HG02973 (cell line): ENCODE measurements at regions not wholly inside any gene's neighbourhood (a gene's known extent, or its start where the extent isn't known, plus 50 kb on each side); places are given as distances from the start of the nearest gene placed in this dataset.

ENCODE experiments used
- ATAC-seq: cut with Tn5 transposase; IDR thresholded peaks from one replicate; pipeline ENCODE4 v1.9.1; 2021; ENCODE audit warnings: moderate library complexity; ENCODE audit not compliant: unreplicated experiment

DNA sequence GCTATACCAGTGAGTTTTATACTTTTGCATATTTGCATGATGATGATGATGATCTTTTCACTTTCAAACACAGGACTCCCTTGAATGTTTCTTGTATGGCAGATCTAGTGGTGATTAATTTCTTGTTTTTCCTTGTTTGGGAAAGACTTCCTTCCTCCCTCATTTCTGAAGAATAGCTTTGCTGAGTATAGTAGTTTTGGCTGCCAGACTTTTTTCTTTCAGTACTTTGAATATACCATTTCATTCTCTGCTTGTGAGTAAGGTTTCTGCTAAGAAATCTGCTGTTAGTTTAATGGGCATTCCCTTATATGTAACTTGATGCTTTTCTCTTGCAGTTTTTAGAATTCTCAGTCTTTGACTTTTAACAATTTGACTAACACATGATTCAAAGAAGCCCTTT is 547.4 kb upstream of the CXADR start:
- no peak for ATAC-seq

DNA sequence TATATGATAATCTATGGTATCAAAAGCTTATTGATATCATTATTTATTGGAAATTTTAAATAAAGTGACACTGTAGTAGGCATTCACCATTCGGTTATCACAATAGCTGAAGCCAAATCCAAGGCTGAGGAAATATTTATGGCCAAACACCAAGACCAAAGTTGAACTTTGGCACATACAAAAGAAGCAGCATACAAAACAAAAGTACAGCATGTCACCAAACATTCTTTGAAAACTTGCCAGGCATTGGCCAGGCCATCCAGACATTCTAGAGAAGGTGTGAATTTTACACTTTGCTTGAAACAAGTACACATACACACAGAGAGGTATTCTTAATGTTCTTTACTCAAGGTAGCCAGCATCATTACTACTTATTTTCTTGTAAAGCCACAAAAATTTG is 544.4 kb upstream of the CXADR start:
- no peak for ATAC-seq

DNA sequence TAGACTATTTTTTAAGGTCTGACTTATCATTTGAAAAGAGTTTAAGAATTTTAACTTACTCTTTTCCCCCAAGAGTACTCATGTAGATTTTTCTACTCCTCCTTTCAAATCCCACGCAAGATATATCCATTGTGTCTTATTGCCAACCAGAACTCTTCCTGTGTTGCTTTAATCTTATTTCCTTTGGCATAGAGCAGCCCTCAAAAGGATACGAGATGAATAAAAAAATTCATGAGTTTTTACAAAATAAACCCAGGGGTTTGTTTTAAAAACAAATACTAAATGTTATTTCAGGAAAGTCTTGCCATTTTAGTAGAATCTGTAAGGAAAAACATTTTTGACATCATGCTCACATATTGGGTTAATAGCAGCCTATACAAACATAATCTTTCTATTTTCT is 543.2 kb upstream of the CXADR start:
- no peak for ATAC-seq

DNA sequence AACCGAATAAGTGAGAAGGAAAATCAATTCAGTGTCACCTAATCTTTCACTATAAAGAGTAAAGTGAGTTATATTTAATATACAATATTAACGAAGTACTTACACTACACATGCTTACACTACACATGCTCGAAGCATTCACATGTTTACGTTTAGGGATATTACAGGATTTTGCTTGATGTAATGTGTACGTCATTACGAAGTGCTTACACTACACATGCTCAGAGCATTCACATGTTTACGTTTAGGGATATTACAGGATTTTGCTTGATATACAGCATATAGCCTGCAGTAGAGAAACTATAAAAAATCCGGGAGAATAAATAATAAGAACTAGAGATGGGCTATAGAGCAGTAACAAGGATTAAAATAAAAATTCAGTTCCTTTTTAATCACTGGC is 538.8 kb upstream of the CXADR start:
- no peak for ATAC-seq

DNA sequence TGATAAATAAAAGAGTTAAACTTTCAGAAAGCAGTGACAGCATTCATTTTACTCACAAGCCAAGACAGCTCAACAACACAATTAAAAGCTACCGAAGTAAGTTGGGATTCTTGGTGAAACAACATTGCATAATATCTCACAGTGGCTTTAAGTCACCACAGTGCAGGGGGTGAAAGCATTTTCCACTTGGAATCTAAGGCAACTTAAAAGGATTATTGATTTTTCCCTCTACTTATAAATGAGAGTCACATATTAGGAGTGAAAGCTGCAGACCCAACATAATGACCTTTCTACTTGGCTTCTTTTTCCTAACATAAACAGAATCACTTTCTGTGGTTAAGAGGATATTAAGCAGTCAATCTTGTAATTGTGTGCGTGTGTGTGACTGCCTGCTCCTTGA is 536.6 kb upstream of the CXADR start:
- no peak for ATAC-seq

DNA sequence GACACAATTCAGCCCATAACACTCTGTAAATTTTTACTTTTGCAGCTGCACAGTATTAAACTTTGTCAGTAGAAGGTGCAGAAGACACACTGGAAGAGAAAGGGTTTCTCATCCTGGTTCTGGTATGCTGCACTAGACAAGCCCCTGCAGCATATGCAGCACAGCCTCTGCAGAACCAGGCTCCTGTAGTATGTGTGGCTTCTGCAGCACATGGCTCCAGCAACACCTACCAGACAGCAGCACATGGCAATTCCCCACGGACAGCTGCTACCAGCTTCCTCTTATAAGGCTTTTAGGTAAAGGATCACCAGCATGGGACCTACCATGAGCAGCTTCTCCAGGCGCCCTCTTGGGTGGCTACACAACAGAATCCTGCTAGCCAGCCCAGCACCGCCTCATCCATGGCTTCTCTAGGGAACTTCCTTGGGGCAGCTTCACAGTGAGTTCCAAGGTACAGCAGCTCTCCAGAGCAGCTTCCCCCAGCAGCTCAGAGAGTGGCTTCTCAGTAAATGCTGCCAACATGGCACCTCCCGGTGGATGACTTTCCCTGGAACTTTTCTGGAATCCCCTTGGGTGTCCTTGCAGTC is 534.4 kb upstream of the CXADR start:
- ATAC-seq, result no peak

DNA sequence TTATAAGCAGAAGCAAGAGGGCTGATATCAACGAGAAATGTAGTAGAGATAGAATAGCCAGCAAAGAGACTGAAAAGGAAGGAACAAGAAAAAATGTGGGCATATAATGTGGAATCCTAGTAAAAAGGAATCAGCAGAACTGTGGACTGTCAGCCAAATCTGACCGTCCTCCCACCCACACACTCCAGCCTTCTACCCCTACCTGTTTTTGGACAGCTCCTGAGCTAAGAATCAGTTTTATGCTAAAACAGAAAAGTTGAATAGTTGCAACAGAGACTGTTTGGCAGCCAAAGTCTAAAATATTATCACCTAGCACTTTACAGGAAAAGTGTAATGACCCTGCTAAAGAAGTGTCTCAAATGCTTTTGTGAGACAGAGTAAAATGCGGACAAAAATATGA is 533.3 kb upstream of the CXADR start:
- ATAC-seq, result no peak

DNA sequence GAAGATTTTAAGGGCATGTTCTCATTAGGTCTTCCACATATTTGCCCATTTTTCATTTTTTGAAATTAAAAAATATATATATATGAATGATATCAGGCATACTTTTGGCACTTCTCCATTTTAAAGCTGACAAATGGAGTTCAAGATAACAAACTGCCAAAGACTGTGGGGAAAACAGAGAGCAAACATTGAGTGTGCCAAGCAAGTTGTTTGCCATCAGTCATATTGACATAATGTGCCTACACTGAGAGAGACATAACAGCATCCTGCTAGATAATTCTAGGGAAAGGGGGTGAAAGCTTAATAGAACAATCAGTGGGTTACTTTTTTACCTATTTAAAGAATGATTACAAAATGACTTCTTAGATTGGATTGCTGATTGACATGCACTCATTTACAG is 529.4 kb upstream of the CXADR start:
- ATAC-seq, result no peak

DNA sequence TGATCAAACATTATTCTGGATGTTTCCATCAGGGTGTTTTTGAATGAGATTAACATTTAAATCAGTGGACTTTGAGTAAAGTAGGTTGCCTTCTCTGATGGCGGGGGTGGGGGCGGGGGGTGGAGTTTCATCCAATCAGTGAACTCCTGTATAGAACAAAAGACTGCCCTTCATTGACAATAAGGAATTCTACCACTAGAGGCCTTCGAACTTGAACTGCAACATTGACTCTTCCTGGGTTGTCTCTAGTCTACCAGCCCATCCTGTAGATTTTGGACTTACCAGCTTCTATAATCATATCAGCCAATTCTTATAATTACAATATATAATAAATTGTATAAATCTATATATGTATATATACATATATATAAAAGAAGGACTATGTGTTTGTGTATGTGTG is 520.4 kb upstream of the CXADR start:
- ATAC-seq, result no peak

DNA sequence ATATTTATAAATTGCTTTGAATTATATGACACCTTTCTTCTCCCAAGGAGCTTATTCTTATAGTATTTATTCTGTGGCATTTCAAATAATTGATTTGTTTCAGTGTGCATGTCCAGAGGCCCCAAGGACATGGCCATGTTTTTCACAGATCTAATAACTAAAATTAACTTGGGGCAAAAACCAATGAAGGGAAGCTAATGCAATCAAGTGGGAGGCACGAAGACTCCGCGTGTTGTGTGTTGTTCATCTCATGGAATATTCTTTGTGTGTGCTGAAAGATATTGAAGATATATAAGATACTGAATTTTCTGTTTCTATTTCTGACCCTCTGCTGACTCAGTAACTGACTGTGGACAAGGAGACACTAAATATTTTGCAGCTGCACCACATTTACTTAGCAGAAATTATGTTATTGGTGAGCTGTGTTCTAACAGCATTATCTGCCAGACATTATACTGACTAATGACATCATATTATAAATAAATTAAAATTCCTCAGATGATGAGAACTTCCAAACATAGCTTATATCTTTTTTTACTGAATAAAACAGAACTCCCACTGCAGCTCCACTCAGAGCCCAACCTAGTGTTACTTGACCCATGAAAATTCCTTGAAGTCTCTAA is 519.3 kb upstream of the CXADR start:
- no peak for ATAC-seq

DNA sequence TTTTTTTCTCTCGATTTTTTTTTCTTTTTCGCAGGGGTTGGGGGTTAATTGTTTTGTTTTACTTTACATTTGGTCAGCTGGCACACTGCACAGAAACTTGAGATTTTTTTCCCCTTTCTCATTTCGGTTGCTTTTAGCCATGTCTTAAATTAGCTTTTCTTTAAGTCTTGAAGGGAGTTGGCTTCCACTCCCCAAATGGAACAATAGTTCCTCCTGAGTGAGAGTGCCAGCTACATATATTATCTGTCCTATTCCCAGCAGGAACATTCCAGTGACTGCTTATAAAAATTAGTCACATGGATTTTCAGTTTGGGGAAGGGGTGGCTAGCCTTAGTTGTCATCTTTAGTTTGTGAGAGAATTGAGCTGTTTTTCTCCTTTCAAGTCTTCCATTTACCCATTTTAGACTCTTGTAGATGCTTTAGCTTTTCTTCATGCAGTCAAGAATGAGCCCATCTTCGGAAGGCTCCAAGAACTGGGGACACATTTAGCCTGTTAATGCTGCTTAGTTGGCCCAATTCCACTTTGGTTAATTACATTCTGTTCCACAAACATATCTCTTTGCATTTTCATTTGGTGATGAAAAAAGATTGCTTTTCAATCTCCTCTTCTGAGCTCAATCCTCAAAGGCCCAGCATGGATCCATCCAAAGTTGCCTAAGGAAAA is 510.1 kb upstream of the CXADR start:
- ATAC-seq, result no peak

DNA sequence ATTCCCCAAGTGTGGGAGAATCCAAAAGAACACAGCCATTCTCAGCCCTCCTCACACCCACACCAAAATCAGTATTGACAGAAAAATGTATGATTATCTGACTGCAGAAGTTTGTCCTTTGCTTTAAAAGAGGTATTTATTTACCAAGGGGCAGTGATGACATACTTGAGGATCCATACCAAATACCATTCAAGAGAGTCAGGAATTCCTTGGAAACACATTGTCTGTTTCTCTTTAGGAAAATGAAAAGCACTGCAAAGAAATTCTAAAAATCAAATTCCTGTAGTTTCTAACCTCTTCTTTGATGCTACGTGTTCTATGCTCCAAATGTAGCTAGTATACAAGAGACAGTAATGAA is 509.6 kb upstream of the CXADR start:
- ATAC-seq, result no peak

DNA sequence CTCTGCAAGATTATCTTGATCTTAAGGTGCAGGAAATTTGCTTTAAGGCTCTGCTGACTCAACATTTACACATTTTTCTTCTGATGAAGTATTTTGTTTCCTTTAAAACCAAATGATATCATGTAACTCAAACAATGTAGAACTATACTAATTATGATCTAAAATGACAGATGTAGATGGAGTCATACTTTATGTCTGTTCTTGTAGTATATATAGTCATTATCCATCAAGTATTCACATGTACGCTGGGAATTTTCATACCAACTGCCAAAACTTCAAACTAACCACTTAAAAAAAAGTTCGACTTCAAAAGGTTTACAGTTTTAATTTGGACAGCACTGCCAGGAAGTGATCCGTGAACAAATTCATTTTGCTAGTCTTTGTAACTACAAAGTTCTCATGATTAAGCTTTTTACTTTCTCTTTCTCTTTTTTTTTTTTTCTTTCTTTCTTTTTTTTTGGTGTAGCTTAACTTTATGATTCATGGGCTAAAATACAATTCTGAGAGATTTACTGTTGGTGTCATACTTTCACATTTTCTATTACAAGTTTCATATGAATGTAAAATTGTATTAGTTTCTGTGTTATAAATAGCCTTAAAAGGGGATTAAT is 509.0 kb upstream of the CXADR start:
- ATAC-seq, result no peak

DNA sequence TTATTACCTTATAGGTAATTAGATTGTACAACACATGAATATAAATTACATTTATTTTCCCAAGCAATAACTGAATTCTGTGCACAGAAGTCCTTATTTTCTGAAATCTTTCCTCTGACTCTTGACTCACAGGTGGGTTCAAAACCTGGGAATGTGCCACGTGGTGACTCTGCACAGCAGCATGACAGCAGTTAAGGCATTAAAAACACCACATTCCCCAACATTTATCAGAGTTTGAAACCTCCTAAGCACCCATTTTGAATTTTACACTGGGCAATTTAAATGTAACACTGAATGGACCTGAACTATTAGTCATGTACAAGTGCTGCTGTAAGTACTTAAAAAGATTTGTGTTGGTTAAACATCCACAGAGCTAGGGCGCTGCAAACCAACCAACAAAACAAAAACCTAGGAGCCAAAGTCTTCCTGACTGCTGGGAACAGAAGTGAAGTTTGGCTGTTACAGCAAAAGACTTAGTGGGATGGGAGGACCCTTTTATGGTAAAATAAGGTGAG is 480.6 kb upstream of the CXADR start:
- ATAC-seq, result no peak

DNA sequence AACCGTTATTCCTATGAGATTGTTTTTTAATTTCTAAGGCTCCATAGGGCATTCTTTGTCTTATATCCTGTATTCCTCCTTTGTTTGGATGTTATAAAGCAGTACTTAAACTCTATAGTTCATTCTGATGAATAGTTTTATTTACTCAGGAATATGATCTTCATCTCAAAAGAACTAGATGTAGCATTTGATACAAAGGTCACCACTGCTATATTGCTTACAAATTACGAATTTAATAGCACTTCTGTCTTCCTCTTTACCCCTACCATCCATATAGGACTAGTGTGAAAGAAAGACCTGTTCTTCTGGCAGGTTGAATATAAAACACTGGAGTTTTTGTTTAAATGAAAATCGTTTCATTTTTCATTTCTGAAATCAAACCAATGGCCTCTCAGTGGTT is 468.1 kb upstream of the CXADR start:
- no peak for ATAC-seq

DNA sequence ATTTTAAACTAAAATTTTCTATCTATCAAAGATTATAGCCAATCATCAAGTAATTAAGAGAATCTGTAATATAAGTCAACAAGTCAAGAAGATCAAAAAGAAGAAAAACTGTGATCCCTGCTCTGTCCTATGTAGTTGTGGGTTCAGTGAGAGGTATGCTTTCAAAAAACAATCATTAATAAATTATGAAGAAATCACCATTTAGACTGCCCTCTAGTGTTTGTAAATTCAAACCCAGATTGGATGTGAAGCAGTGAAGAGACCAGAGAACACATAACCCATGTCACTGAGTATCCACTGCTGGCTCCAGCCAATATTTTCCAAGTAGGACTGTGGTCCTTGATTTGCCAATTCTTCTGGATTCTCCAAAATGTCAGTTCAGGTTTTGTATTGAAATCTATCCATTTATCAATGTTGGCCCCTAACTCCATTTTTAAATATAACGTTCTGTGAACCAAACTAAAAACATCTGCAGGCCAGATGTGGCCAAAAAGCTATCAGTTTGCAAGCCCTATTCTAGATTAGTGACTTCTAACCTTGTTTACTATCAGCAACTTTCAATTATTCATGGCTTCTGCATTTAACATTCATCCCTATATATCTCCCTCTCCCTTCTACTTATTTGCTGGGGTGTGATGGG is 467.5 kb upstream of the CXADR start:
- no peak for ATAC-seq

DNA sequence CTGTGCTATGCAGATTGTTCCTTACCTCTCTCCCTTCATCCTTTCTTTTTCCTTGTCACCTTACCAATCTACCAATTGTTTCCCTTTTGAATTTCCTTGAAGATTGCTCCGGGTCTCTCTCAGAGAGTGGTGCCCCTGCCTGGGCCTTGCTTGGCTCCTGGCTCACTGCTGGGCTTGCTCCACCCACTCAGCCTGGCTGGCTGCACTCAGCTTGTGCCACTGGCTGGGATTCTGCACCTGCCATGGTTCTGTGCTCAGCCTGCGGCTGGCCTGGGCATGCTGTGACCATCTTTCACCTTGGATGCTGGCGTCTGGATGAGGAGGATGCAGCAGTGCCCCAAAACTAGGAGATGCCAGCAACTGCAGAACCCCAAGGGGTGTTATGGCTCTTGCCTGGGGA is 463.9 kb upstream of the CXADR start:
- ATAC-seq, result no peak

DNA sequence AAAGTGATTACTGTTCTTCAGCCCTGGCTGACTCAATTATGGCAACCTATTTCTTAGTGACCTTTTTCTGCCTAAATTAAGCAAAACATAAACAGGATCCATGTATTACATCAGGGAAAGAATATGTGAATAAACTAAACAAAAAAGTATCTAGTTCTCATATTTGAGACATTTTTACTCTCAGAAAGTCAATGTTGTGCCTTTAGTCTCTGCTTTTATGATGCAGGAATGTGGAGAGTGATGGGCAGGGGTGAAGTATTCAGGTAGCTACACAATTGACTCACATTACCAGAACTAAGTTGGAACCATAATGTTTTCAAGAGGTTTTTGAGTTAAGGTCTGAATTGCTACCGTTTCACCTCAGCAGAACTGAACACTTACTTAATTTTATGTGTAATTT is 462.7 kb upstream of the CXADR start:
- no peak for ATAC-seq

DNA sequence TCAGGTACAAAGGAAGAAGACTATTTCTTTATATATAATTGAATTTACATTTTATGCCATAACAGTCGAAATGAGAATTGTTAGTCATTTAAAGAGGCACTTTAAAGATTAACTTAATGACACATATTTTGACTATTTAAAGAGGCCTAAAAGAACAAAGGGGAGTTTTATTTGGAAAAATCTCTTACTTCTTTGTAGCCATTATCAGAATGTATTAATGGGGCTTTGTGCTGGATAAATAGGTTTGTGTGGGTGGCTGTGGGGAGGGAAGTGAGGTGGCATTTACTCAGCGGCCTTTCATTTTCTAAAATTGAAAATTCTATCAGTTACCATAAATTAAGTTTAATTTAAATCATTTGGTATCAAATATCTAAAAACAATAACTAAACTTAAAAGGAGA is 462.2 kb upstream of the CXADR start:
- no peak for ATAC-seq

DNA sequence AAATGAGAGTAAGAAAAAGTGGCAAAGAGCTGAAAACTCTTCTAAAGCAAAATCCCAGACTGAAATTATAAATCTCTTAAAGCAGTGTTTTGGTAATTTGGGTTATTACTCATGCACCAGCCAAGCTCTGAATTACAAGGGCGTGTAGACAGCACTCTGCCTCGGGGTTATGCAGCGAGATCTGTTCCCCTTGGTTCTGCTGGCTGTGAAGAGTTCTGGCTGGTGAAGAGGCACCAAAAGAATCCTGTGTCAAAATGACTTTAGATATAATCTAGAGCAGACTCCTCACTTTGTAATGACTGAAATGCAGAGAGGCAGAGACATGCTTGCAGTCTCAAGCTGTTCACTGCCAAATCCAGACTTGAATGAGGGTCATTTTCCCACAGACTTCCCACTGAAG is 461.8 kb upstream of the CXADR start:
- ATAC-seq, result no peak

DNA sequence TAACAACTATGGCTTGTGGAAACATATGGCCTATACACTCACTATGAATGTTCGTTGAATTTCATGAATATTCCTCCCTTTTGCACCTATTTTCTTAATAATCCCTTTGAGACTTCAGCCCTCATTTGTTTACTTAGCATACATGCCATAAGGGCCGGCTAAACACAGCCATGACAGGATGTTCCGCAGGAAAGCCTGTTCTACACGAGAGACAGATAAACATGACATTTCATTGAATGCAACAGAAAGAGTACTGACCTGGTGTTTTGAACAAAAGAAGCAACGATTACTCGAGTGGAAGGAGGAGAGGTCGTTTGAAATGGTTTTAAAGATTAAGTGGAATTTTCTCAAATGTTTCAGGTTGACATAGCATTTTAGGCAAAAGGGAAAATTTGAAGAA is 459.5 kb upstream of the CXADR start:
- ATAC-seq, result no peak

DNA sequence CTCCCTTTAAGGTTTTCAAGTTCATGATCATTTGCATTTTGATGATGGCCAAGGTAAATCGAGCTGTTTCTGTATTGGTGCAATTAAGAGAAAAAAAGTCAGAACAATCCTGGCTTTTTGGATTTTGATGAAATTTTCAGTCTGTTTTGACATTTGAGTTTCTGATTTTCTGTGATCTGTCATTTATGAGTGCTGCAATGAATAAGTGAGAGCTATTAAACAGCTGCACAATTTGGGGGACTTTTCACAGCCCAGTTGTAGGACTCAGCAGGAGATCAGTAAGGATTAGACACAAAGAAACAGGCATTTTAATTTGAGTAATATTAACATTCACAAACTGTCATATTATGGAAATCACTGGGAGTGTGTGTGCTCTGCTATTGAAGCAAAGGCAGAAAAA is 452.9 kb upstream of the CXADR start:
- no peak for ATAC-seq
